CD14-positive monocyte (primary cell): ENCODE measurements at regions not wholly inside any gene's neighbourhood (a gene's known extent, or its start where the extent isn't known, plus 50 kb on each side); places are given as distances from the start of the nearest gene placed in this dataset.

Experiments
- DNase-seq, 3 donors: peaks; one replicate each; pipeline ENCODE4 v3.0.0-alpha.2; 2011 to 2022
- H2AFZ ChIP-seq: 2 replicates; pipeline ENCODE4 v1.6.0; 2012; ENCODE audit warnings: mild to moderate bottlenecking, low read depth, low read length, inconsistent platforms; ENCODE audit not compliant: insufficient read depth, poor library complexity, severe bottlenecking
- H3K27ac ChIP-seq, 2 donors: 1 replicate in 1 of 2; 2 replicates in 1 of 2; pipeline ENCODE4 v1.5.1; 2012 to 2013; ENCODE audit warnings: low read length in 2 of 2, control low read depth in 1 of 2, inconsistent platforms in 1 of 2, low read depth in 1 of 2, mild to moderate bottlenecking in 1 of 2
- H3K27me3 ChIP-seq, 2 donors: one replicate each; pipeline versions ENCODE4 v1.6.0 to v1.6.1; 2011 to 2013; ENCODE audit warnings: low read length in 2 of 2; ENCODE audit not compliant: control insufficient read depth in 2 of 2, insufficient read depth in 2 of 2
- H3K36me3 ChIP-seq, 2 donors: replicated peaks in 1 of 2; 1 replicate in 1 of 2; 2 replicates in 1 of 2; pipeline versions ENCODE4 v1.5.1 to v1.6.1; 2012 to 2013; ENCODE audit warnings: low read length in 2 of 2, control low read depth in 1 of 2, inconsistent platforms in 1 of 2, mild to moderate bottlenecking in 1 of 2; ENCODE audit not compliant: insufficient read depth in 2 of 2, control insufficient read depth in 1 of 2
- H3K4me1 ChIP-seq, 2 donors: 1 replicate in 1 of 2; 2 replicates in 1 of 2; pipeline versions ENCODE4 v1.5.1 to v1.6.1; 2012 to 2013; ENCODE audit warnings: low read length in 2 of 2, control low read depth in 1 of 2, inconsistent platforms in 1 of 2, mild to moderate bottlenecking in 1 of 2, moderate library complexity in 1 of 2; ENCODE audit not compliant: insufficient read depth in 2 of 2, control insufficient read depth in 1 of 2
- H3K4me2 ChIP-seq: replicated peaks from 2 replicates; pipeline ENCODE3; 2012; ENCODE audit warnings: low read length, moderate library complexity, mild to moderate bottlenecking; ENCODE audit not compliant: poor library complexity, severe bottlenecking; ENCODE audit errors: extremely low read depth
- H3K4me3 ChIP-seq, 3 experiments: fragments of 200-600 bp in 1 of 3; sonication (generic) in 1 of 3; replicated peaks in 1 of 3; 1 replicate in 2 of 3; 2 replicates in 1 of 3; pipeline ENCODE4 v1.5.1; 2011 to 2013; ENCODE audit warnings: low read length in 3 of 3, mild to moderate bottlenecking in 3 of 3, control low read depth in 2 of 3, low read depth in 2 of 3, inconsistent platforms in 1 of 3, moderate library complexity in 1 of 3
- H3K79me2 ChIP-seq: 2 replicates; pipeline ENCODE4 v1.6.0; 2012; ENCODE audit warnings: mild to moderate bottlenecking, control low read depth, inconsistent platforms, low read length, moderate library complexity; ENCODE audit not compliant: insufficient read depth
- H3K9ac ChIP-seq: 2 replicates; pipeline ENCODE4 v1.6.0; 2017; ENCODE audit warnings: low read length, mild to moderate bottlenecking; ENCODE audit not compliant: insufficient read depth, poor library complexity, severe bottlenecking
- H3K9me3 ChIP-seq, 2 donors: replicated peaks in 1 of 2; 1 replicate in 1 of 2; 2 replicates in 1 of 2; pipeline versions ENCODE4 v1.5.1 to v1.6.1; 2012 to 2013; ENCODE audit warnings: low read length in 2 of 2, control low read depth in 1 of 2; ENCODE audit not compliant: control insufficient read depth in 1 of 2, insufficient read depth in 1 of 2
- H4K20me1 ChIP-seq: 2 replicates; pipeline ENCODE4 v1.6.0; 2012; ENCODE audit warnings: mild to moderate bottlenecking, low read length, control low read depth, moderate library complexity; ENCODE audit not compliant: insufficient read depth
- H3K27ac Mint-ChIP-seq, 7 donors: one replicate each; pipeline ENCODE4 v1.8.0; 2020; ENCODE audit warnings: mild to moderate bottlenecking in 7 of 7, mixed read lengths in 7 of 7, moderate library complexity in 6 of 7, inconsistent platforms in 2 of 7
- H3K27me3 Mint-ChIP-seq, 3 donors: one replicate each; pipeline ENCODE4 v1.8.0; 2021 to 2022; ENCODE audit warnings: low read depth in 3 of 3, mild to moderate bottlenecking in 3 of 3, mixed read lengths in 3 of 3, moderate library complexity in 3 of 3, inconsistent platforms in 1 of 3
- H3K36me3 Mint-ChIP-seq, 2 donors: one replicate each; pipeline ENCODE4 v1.8.0; 2020; ENCODE audit warnings: mixed read lengths in 2 of 2, inconsistent platforms in 1 of 2, mild to moderate bottlenecking in 1 of 2
- H3K4me1 Mint-ChIP-seq: one replicate; pipeline ENCODE4 v1.8.0; 2020; ENCODE audit warnings: mild to moderate bottlenecking, mixed read lengths
- H3K4me3 Mint-ChIP-seq, 2 donors: one replicate each; pipeline ENCODE4 v1.8.0; 2020; ENCODE audit warnings: mild to moderate bottlenecking in 2 of 2, mixed read lengths in 2 of 2, moderate library complexity in 1 of 2
- H3K9me3 Mint-ChIP-seq, 7 donors: one replicate each; pipeline ENCODE4 v1.8.0; 2020 to 2022; ENCODE audit warnings: mixed read lengths in 7 of 7, mild to moderate bottlenecking in 6 of 7, moderate library complexity in 6 of 7, inconsistent platforms in 2 of 7
- CTCF ChIP-seq: fragments of 200-600 bp; IDR thresholded peaks from one replicate; pipeline ENCODE4 v1.8.0; 2022; ENCODE audit warnings: antibody characterized with exemption, mild to moderate bottlenecking
- WGBS: methylation state at CpG from one replicate; pipeline ENCODE4 v1.1.5; 2013; ENCODE audit warnings: missing lambda C conversion rate; ENCODE audit not compliant: insufficient coverage; 5-methylcytosine and 5-hydroxymethylcytosine counted together
- intact Hi-C, 2 donors: fragments of 100-400 bp; cut with micrococcal nuclease; formaldehyde crosslinking; loops; one replicate each; pipeline versions ENCODE4 v1.15.0 to v1.15.1; 2023

- H3K4me1 ChIP-seq: no peaks in the 10 kb centered on the region
- no peak overlapping the region for H3K4me3 ChIP-seq
- no peaks in the 10 kb centered on the region for H3K36me3 ChIP-seq
- H4K20me1 ChIP-seq: no peaks in the 10 kb centered on the region
- no peaks in the 10 kb centered on the region for H3K79me2 ChIP-seq
- H3K4me2 ChIP-seq: no peak overlapping the region
- no peak overlapping the region for H3K27ac Mint-ChIP-seq
- H3K4me1 Mint-ChIP-seq: no peaks in the 10 kb centered on the region
- TF ChIP-seq CTCF: no peak
- WGBS: 90% methylated on average over 4 of the region's 4 CpGs
- H3K9ac ChIP-seq: no peak overlapping the region
- no peak overlapping the region for H2AFZ ChIP-seq
- H3K4me3 Mint-ChIP-seq: no peak overlapping the region
- no peaks in the 10 kb centered on the region for H3K27me3 ChIP-seq
- intact Hi-C loops: no loop called here
- no peaks in the 10 kb centered on the region for H3K9me3 ChIP-seq
- peaks cover 0 to 3% (median 0%) of the 10 kb centered on the region in 7 donors for H3K9me3 Mint-ChIP-seq
- H3K27me3 Mint-ChIP-seq: peaks cover 0 to 2% (median 0%) of the 10 kb centered on the region in 3 donors
- DNase-seq: no peak
- no peaks in the 10 kb centered on the region for H3K36me3 Mint-ChIP-seq
- H3K27ac ChIP-seq: no peak overlapping the region
Measured at GRCh38 chr13:26128676-26129075, 76.9 kb upstream of the SHISA2 start.

DNA sequence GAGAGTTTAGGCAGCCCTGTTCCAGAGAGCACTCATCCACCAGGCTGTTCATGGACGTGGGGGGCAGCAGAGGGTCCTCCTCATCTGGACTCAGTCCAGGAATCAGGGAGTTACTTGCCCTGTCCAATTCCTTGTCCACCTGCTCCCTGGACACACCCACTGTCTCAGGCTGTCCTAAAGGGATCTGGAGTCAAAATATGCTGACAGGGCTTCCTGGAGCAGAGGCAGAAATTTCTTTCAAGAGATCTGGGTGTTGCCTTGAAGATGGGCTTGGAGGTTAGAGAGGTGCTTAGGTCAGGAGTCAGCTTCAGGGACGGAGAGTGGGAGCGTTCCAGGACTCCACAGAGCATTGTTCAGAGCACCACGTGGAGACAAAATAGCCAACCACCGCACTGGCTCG is 65.8 kb upstream of the SHISA2 start:
- no peak overlapping the region for H3K27ac ChIP-seq
- WGBS: 78% methylated on average over 6 of the region's 6 CpGs
- DNase-seq: no peak
- H3K9me3 ChIP-seq: no peaks in the 10 kb centered on the region
- Mint-ChIP-seq H3K9me3 (peaks cover 0 to 2% (median 0%) of the 10 kb centered on the region in 7 donors), H3K4me3 (no peak overlapping the region), H3K4me1 (no peaks in the 10 kb centered on the region), H3K36me3 (no peaks in the 10 kb centered on the region), H3K27ac (peak overlapping the region in 1 of 7 donors; percentile 25), H3K27me3 (peaks cover 0 to 6% (median 0%) of the 10 kb centered on the region in 3 donors)
- H3K9ac ChIP-seq: no peak overlapping the region
- H3K27me3 ChIP-seq: no peaks in the 10 kb centered on the region
- no peaks in the 10 kb centered on the region for H3K79me2 ChIP-seq
- no peaks in the 10 kb centered on the region for H3K36me3 ChIP-seq
- no peaks in the 10 kb centered on the region for H4K20me1 ChIP-seq
- intact Hi-C loops: no loop called here
- no peak overlapping the region for H3K4me2 ChIP-seq
- no peak for TF ChIP-seq CTCF
- H2AFZ ChIP-seq: no peak overlapping the region
- H3K4me3 ChIP-seq: no peak overlapping the region
- no peaks in the 10 kb centered on the region for H3K4me1 ChIP-seq
